Thyroid gland (tissue), 4 donors: ENCODE measurements at regions not wholly inside any gene's neighbourhood (a gene's known extent, or its start where the extent isn't known, plus 50 kb on each side); places are given as distances from the start of the nearest gene placed in this dataset.

Source experiments
- DNase-seq, 2 donors: peaks; one replicate each; pipeline ENCODE4 v3.0.0-alpha.2; 2019
- H3K27ac ChIP-seq, 3 donors: fragments of 200-600 bp; sonication (generic); 1 replicate in 2 of 3; 2 replicates in 1 of 3; pipeline ENCODE4 v1.5.1; 2016 to 2019; ENCODE audit warnings: mild to moderate bottlenecking in 1 of 3, moderate library complexity in 1 of 3
- H3K27me3 ChIP-seq: fragments of 200-600 bp; sonication (generic); one replicate; pipeline ENCODE4 v1.5.1; 2019
- H3K36me3 ChIP-seq, 2 donors: fragments of 200-600 bp; sonication (generic); one replicate each; pipeline ENCODE4 v1.5.1; 2016 to 2019
- H3K4me1 ChIP-seq, 2 donors: fragments of 200-600 bp; sonication (generic); one replicate each; pipeline ENCODE4 v1.5.1; 2017 to 2019
- H3K4me3 ChIP-seq, 3 donors: fragments of 200-600 bp; sonication (generic); replicated peaks in 1 of 3; 1 replicate in 2 of 3; 2 replicates in 1 of 3; pipeline ENCODE4 v1.5.1; 2016; ENCODE audit warnings: mild to moderate bottlenecking in 1 of 3
- H3K9me3 ChIP-seq: fragments of 200-600 bp; sonication (generic); one replicate; pipeline ENCODE4 v1.5.1; 2017
- CTCF ChIP-seq, 6 experiments: fragments of 200-600 bp in 3 of 6; fragments of 450-650 bp in 3 of 6; sonication (generic) in 3 of 6; IDR thresholded peaks; one replicate each; pipeline ENCODE4 v1.5.1; 2016 to 2019; ENCODE audit warnings: antibody characterized with exemption in 6 of 6, mild to moderate bottlenecking in 2 of 6, inconsistent platforms in 1 of 6, moderate library complexity in 1 of 6
- POLR2A ChIP-seq, 2 donors: fragments of 450-650 bp; IDR thresholded peaks; one replicate each; pipeline ENCODE4 v1.6.1; 2017; ENCODE audit warnings: antibody characterized with exemption in 2 of 2, mild to moderate bottlenecking in 2 of 2, moderate library complexity in 1 of 2
- WGBS, 2 donors: methylation state at CpG; one replicate each; pipeline ENCODE4 v1.1.5; 2017; 5-methylcytosine and 5-hydroxymethylcytosine counted together
- intact Hi-C: fragments of 100-400 bp; cut with DNase I; formaldehyde crosslinking; loops from one replicate; pipeline ENCODE4 v1.15.1; 2023

GRCh38 chr6:97677626-97678025 lies 394.6 kb upstream of the MMS22L start:
- H3K9me3 ChIP-seq: no peaks in the 10 kb centered on the region
- H3K27ac ChIP-seq: no peak overlapping the region
- no peak overlapping the region for H3K4me3 ChIP-seq
- TF ChIP-seq CTCF (IDR thresholded peaks at IDR 0.05) (no peak), POLR2A (IDR thresholded peaks at IDR 0.05) (no peak)
- H3K36me3 ChIP-seq: no peaks in the 10 kb centered on the region
- intact Hi-C loops: no loop called here
- no peak for DNase-seq
- H3K4me1 ChIP-seq: no peaks in the 10 kb centered on the region
- H3K27me3 ChIP-seq: no peaks in the 10 kb centered on the region
- 77 to 80% methylated on average over 2 of the region's 2 CpGs for whole genome bisulfite sequencing, 2 donors

GRCh38 chr6:97687916-97688315 lies 404.9 kb upstream of the MMS22L start:
- H3K4me1 ChIP-seq: no peaks in the 10 kb centered on the region
- TF ChIP-seq CTCF (IDR thresholded peaks at IDR 0.05): no peak
- TF ChIP-seq POLR2A (IDR thresholded peaks at IDR 0.05): no peak
- WGBS, 2 donors: 89 to 94% methylated on average over 2 of the region's 2 CpGs
- H3K4me3 ChIP-seq: no peak overlapping the region
- intact Hi-C loops: no loop called here
- H3K36me3 ChIP-seq: no peaks in the 10 kb centered on the region
- DNase-seq: no peak
- H3K9me3 ChIP-seq: no peaks in the 10 kb centered on the region
- H3K27me3 ChIP-seq: no peaks in the 10 kb centered on the region
- no peak overlapping the region for H3K27ac ChIP-seq

GRCh38 chr6:97689078-97689754 lies 406.2 kb upstream of the MMS22L start:
- H3K4me3 ChIP-seq: no peak overlapping the region
- no peaks in the 10 kb centered on the region for H3K27me3 ChIP-seq
- intact Hi-C loops: no loop called here
- no peak overlapping the region for H3K27ac ChIP-seq
- no peaks in the 10 kb centered on the region for H3K36me3 ChIP-seq
- no peak for TF ChIP-seq CTCF (IDR thresholded peaks at IDR 0.05)
- no peak for TF ChIP-seq POLR2A (IDR thresholded peaks at IDR 0.05)
- 80 to 83% methylated on average over 5 of the region's 5 CpGs for WGBS, 2 donors
- H3K4me1 ChIP-seq: no peaks in the 10 kb centered on the region
- H3K9me3 ChIP-seq: no peaks in the 10 kb centered on the region
- DNase-seq: no peak

- Histone ChIP-seq H3K4me1 (no peaks in the 10 kb centered on the region), H3K9me3 (no peaks in the 10 kb centered on the region), H3K4me3 (no peak overlapping the region), H3K27ac (no peak overlapping the region), H3K36me3 (no peaks in the 10 kb centered on the region), H3K27me3 (no peaks in the 10 kb centered on the region)
- no peak for TF ChIP-seq POLR2A (IDR thresholded peaks at IDR 0.05)
- no peak for TF ChIP-seq CTCF (IDR thresholded peaks at IDR 0.05)
- DNase-seq: no peak
- intact Hi-C loops: no loop called here
These were observed 414.4 kb upstream of the MMS22L start for GRCh38 chr6:97697456-97697855.

- 98% methylated on average over 2 of the region's 2 CpGs for WGBS, 2 donors
- intact Hi-C loops: no loop called here
These were observed 418.8 kb upstream of the MMS22L start for GRCh38 chr6:97701801-97702200.

More at GRCh38 chr6:97701801-97702200, 418.8 kb upstream of the MMS22L start:
- no peak overlapping the region for H3K4me3 ChIP-seq
- no peak for TF ChIP-seq CTCF (IDR thresholded peaks at IDR 0.05)
- TF ChIP-seq POLR2A (IDR thresholded peaks at IDR 0.05): no peak
- H3K4me1 ChIP-seq: no peaks in the 10 kb centered on the region
- H3K27ac ChIP-seq: no peak overlapping the region
- DNase-seq: no peak
- no peaks in the 10 kb centered on the region for H3K9me3 ChIP-seq
- H3K27me3 ChIP-seq: no peaks in the 10 kb centered on the region
- H3K36me3 ChIP-seq: no peaks in the 10 kb centered on the region
